ENCODE measurements at regions not wholly inside any gene's neighbourhood (a gene's known extent, or its start where the extent isn't known, plus 50 kb on each side); places are given as distances from the start of the nearest gene placed in this dataset.

DNA sequence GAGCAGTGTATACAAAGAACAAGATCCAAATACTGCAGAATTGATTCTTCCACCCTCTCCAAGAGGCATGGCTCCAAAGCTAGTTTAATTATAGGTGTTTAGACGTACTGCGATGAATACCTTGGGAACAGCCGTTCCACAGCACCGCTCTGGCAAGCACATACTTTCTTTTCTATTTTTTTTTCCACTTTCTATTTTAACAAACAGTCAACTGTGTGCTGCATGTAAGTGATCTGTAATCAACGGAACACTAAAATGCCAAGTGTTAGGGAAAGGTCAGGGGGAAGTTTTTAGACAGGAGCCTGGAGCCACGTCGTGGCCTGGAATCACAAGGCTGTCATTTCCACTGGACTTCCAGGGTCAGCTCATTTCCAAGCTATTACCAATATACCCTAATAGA, 486.4 kb upstream of the DAB1 start:
- no peak for DNase-seq
- H3K4me1 ChIP-seq (ENCODE audit: control insufficient read depth in 2 of 2, insufficient read depth in 2 of 2, low read length in 2 of 2) = no peaks in the 10 kb centered on the region
- H3K4me1 Mint-ChIP-seq = no peaks in the 10 kb centered on the region
- H3K9me3 Mint-ChIP-seq (ENCODE audit: insufficient read depth) = no peaks in the 10 kb centered on the region
- CTCF ChIA-PET = interaction anchor here (1.0 kb wide), 1 partner anchor 9 kb away, joined by 3 read pairs; no protein-coding TSS in a partner anchor
- H3K27ac ChIP-seq (ENCODE audit: low read length in 2 of 2) = no peak overlapping the region
- no peaks in the 10 kb centered on the region for H3K9me3 ChIP-seq (ENCODE audit: control extremely low read depth in 1 of 3, control insufficient read depth in 2 of 3, insufficient read depth in 1 of 3, low read length in 2 of 3)
- WGBS (ENCODE audit: insufficient coverage) = 80% methylated on average over 1 of the region's 7 CpGs
- H3K4me2 ChIP-seq (replicated peaks; ENCODE audit: low read depth, low read length, poor library complexity, severe bottlenecking) = no peak overlapping the region
- intact Hi-C loops (cut with micrococcal nuclease) = no loop called here
- no peak overlapping the region for H3K27ac Mint-ChIP-seq
- H3K4me3 Mint-ChIP-seq = no peak overlapping the region
- no peak for ATAC-seq (ENCODE audit: low read depth)
- no peaks in the 10 kb centered on the region for H3K79me2 ChIP-seq (ENCODE audit: control insufficient read depth, insufficient read depth, low read length)
- no peaks in the 10 kb centered on the region for H4K20me1 ChIP-seq (ENCODE audit: control insufficient read depth, insufficient read depth, low read length, poor library complexity, severe bottlenecking)
- no peaks in the 10 kb centered on the region for H3K27me3 ChIP-seq (replicated peaks in 1 of 4; ENCODE audit: control extremely low read depth in 1 of 4, control insufficient read depth in 3 of 4, insufficient read depth in 4 of 4, low read length in 3 of 4)
- no peak overlapping the region for H3K9ac ChIP-seq (ENCODE audit: low read length)
- POLR2A ChIA-PET = no interaction called here
- TF ChIP-seq, protein P1, sequence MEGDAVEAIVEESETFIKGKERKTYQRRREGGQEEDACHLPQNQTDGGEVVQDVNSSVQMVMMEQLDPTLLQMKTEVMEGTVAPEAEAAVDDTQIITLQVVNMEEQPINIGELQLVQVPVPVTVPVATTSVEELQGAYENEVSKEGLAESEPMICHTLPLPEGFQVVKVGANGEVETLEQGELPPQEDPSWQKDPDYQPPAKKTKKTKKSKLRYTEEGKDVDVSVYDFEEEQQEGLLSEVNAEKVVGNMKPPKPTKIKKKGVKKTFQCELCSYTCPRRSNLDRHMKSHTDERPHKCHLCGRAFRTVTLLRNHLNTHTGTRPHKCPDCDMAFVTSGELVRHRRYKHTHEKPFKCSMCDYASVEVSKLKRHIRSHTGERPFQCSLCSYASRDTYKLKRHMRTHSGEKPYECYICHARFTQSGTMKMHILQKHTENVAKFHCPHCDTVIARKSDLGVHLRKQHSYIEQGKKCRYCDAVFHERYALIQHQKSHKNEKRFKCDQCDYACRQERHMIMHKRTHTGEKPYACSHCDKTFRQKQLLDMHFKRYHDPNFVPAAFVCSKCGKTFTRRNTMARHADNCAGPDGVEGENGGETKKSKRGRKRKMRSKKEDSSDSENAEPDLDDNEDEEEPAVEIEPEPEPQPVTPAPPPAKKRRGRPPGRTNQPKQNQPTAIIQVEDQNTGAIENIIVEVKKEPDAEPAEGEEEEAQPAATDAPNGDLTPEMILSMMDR (IDR thresholded peaks at IDR 0.05) = no peak
- no peak for TF ChIP-seq EZH2 (IDR thresholded peaks at IDR 0.05; ENCODE audit: borderline replicate concordance, insufficient read depth, low read depth, low read length, poor library complexity, severe bottlenecking)
- H3K36me3 ChIP-seq (replicated peaks in 1 of 2; ENCODE audit: control extremely low read depth in 1 of 2, control insufficient read depth in 1 of 2, extremely low read depth in 1 of 2, insufficient read depth in 2 of 2, low read length in 1 of 2) = no peaks in the 10 kb centered on the region
- no peaks in the 10 kb centered on the region for H3K27me3 Mint-ChIP-seq
- H3K4me3 ChIP-seq (ENCODE audit: control extremely low read depth in 1 of 5, extremely low read depth in 1 of 5, insufficient read depth in 1 of 5, low read depth in 2 of 5, low read length in 4 of 5) = no peak overlapping the region
- H2AFZ ChIP-seq (ENCODE audit: insufficient read depth, low read depth, low read length, poor library complexity, severe bottlenecking) = no peak overlapping the region

DNA sequence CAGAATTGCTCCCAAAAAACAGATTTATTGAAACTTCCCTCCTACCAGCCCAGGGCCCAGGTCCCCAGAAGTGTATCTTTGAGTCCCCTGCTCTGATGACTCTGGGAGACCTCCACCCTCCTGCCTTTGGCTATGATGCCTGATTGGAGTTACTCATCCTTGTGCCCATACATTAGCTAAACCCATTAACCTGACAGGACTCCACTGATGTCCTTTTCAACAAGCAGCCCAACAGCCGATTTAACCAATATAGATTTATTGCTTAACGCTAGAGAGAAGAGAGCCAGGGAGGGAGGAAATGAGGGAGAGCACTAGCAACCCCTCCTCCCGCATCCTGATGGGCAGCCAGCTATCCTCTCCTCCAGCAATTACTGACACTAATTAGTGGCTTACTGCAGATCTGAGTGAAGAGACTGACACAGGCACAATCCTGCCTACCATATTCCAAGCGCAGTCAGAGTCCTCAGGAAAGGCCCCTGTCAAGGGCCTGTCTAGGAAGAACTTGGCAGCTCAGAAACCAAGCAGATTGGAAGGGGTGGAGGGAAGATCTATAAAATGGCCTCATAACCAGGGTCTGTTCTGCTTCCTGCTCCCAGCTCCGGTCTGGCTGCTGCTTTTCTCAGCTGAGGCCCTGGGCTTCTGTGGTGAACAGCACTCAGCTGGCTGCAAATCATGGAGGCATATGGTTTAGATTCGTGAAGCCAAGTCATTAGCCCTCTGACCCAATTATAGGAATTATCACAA, 484.5 kb upstream of the DAB1 start:
- TF ChIP-seq, protein P1 (IDR thresholded peaks at IDR 0.05) = no peak
- no peak for TF ChIP-seq EZH2 (IDR thresholded peaks at IDR 0.05; ENCODE audit: borderline replicate concordance, insufficient read depth, low read depth, low read length, poor library complexity, severe bottlenecking)

More for the DNA sequence above, 484.5 kb upstream of the DAB1 start:
- ChIA-PET POLR2A (no interaction called here), CTCF (interaction anchor here (0.5 kb wide), 1 partner anchor 267 kb away, joined by 4 read pairs; no protein-coding TSS in a partner anchor)
- intact Hi-C loops (cut with micrococcal nuclease) = no loop called here
- no peak for ATAC-seq (ENCODE audit: low read depth)
- H3K27me3 ChIP-seq (replicated peaks in 1 of 4; ENCODE audit: control extremely low read depth in 1 of 4, control insufficient read depth in 3 of 4, insufficient read depth in 4 of 4, low read length in 3 of 4) = no peaks in the 10 kb centered on the region
- no peaks in the 10 kb centered on the region for H3K36me3 ChIP-seq (replicated peaks in 1 of 2; ENCODE audit: control extremely low read depth in 1 of 2, control insufficient read depth in 1 of 2, extremely low read depth in 1 of 2, insufficient read depth in 2 of 2, low read length in 1 of 2)
- H4K20me1 ChIP-seq (ENCODE audit: control insufficient read depth, insufficient read depth, low read length, poor library complexity, severe bottlenecking) = no peaks in the 10 kb centered on the region
- DNase-seq = no peak
- H3K27ac ChIP-seq (ENCODE audit: low read length in 2 of 2) = no peak overlapping the region
- H3K4me2 ChIP-seq (replicated peaks; ENCODE audit: low read depth, low read length, poor library complexity, severe bottlenecking) = no peak overlapping the region
- 66% methylated on average over 2 of the region's 6 CpGs for WGBS (ENCODE audit: insufficient coverage)
- H3K4me1 Mint-ChIP-seq = no peaks in the 10 kb centered on the region
- H3K9ac ChIP-seq (ENCODE audit: low read length) = no peak overlapping the region
- no peak overlapping the region for H2AFZ ChIP-seq (ENCODE audit: insufficient read depth, low read depth, low read length, poor library complexity, severe bottlenecking)
- H3K4me3 Mint-ChIP-seq = no peak overlapping the region
- H3K79me2 ChIP-seq (ENCODE audit: control insufficient read depth, insufficient read depth, low read length) = no peaks in the 10 kb centered on the region
- H3K4me1 ChIP-seq (ENCODE audit: control insufficient read depth in 2 of 2, insufficient read depth in 2 of 2, low read length in 2 of 2) = no peaks in the 10 kb centered on the region
- no peaks in the 10 kb centered on the region for H3K27me3 Mint-ChIP-seq
- H3K4me3 ChIP-seq (ENCODE audit: control extremely low read depth in 1 of 5, extremely low read depth in 1 of 5, insufficient read depth in 1 of 5, low read depth in 2 of 5, low read length in 4 of 5) = no peak overlapping the region
- H3K27ac Mint-ChIP-seq = no peak overlapping the region
- H3K9me3 Mint-ChIP-seq (ENCODE audit: insufficient read depth) = no peaks in the 10 kb centered on the region
- H3K9me3 ChIP-seq (ENCODE audit: control extremely low read depth in 1 of 3, control insufficient read depth in 2 of 3, insufficient read depth in 1 of 3, low read length in 2 of 3) = no peaks in the 10 kb centered on the region
